Esophagus muscularis mucosa (tissue), 3 donors: ENCODE measurements at regions not wholly inside any gene's neighbourhood (a gene's known extent, or its start where the extent isn't known, plus 50 kb on each side); places are given as distances from the start of the nearest gene placed in this dataset.

Experiments
- POLR2A ChIP-seq: fragments of 450-650 bp; IDR thresholded peaks from one replicate; pipeline ENCODE4 v1.6.1; 2017; ENCODE audit warnings: antibody characterized with exemption, moderate library complexity, mild to moderate bottlenecking, low read depth
- TF ChIP-seq, protein P1 (sequence below), 3 experiments: fragments of 200-600 bp in 2 of 3; fragments of 450-650 bp in 1 of 3; sonication (generic) in 2 of 3; IDR thresholded peaks; one replicate each; pipeline ENCODE4 v1.5.1; 2017 to 2019; ENCODE audit warnings: antibody characterized with exemption in 3 of 3, mild to moderate bottlenecking in 2 of 3, moderate library complexity in 1 of 3

- TF ChIP-seq, protein P1, sequence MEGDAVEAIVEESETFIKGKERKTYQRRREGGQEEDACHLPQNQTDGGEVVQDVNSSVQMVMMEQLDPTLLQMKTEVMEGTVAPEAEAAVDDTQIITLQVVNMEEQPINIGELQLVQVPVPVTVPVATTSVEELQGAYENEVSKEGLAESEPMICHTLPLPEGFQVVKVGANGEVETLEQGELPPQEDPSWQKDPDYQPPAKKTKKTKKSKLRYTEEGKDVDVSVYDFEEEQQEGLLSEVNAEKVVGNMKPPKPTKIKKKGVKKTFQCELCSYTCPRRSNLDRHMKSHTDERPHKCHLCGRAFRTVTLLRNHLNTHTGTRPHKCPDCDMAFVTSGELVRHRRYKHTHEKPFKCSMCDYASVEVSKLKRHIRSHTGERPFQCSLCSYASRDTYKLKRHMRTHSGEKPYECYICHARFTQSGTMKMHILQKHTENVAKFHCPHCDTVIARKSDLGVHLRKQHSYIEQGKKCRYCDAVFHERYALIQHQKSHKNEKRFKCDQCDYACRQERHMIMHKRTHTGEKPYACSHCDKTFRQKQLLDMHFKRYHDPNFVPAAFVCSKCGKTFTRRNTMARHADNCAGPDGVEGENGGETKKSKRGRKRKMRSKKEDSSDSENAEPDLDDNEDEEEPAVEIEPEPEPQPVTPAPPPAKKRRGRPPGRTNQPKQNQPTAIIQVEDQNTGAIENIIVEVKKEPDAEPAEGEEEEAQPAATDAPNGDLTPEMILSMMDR (IDR thresholded peaks at IDR 0.05), result no peak
- no peak for TF ChIP-seq POLR2A
These were observed 68.0 kb upstream of the NXT1 start for GRCh38 chr20:23282546-23282945.
